IMR-90 (cell line): ENCODE measurements at regions not wholly inside any gene's neighbourhood (a gene's known extent, or its start where the extent isn't known, plus 50 kb on each side); places are given as distances from the start of the nearest gene placed in this dataset.

ENCODE experiments used
- ATAC-seq: fragments of 200-7000 bp; cut with Tn5 transposase; 2 replicates; pipeline ENCODE4 v1.9.1; 2020; ENCODE audit warnings: low read depth, mild to moderate bottlenecking, moderate library complexity
- BruUV-seq: library from RNA; stranded (reverse); fragments of 400-500 nt; replicated peaks from 2 replicates; lab custom pipeline; 2021; lab: Mats Ljungman, UMichigan
- CTCF ChIA-PET: fragments of 300-600 bp; formaldehyde crosslinking; extraction: SDS; loops from one replicate; lab custom pipeline; 2021; ENCODE audit warnings: antibody characterized with exemption; lab: Yijun Ruan, JAX
- POLR2A ChIA-PET: fragments of 300-600 bp; sonication (Branson Sonifier 250); formaldehyde crosslinking; loops from one replicate; lab custom pipeline; 2022; ENCODE audit warnings: antibody characterized with exemption; ENCODE audit not compliant: unreplicated experiment; lab: Charles Lee
- DNase-seq: peaks from one replicate; pipeline ENCODE4 v3.0.0; 2013
- H2AFZ ChIP-seq: replicated peaks from 2 replicates; pipeline ENCODE3; 2013; ENCODE audit warnings: low read length, mild to moderate bottlenecking; ENCODE audit not compliant: poor library complexity
- H2AK5ac ChIP-seq: 2 replicates; pipeline ENCODE4 v1.6.1; 2013; ENCODE audit warnings: low read depth, low read length, inconsistent platforms
- H2AK9ac ChIP-seq: replicated peaks from 2 replicates; pipeline ENCODE3; 2013; ENCODE audit warnings: mild to moderate bottlenecking, low read depth, low read length, moderate library complexity; ENCODE audit not compliant: poor library complexity
- H2BK120ac ChIP-seq: 2 replicates; pipeline ENCODE4 v1.6.1; 2013; ENCODE audit warnings: low read depth, low read length, inconsistent platforms
- H2BK15ac ChIP-seq: 3 replicates; pipeline ENCODE4 v1.6.1; 2013; ENCODE audit warnings: low read depth, low read length, inconsistent platforms
- H2BK20ac ChIP-seq: 2 replicates; pipeline ENCODE4 v1.6.1; 2013; ENCODE audit warnings: low read depth, mild to moderate bottlenecking, inconsistent platforms, low read length, moderate library complexity
- H2BK5ac ChIP-seq: 2 replicates; pipeline ENCODE4 v1.6.1; 2013; ENCODE audit warnings: mild to moderate bottlenecking, low read depth, low read length, inconsistent platforms; ENCODE audit not compliant: poor library complexity, severe bottlenecking
- H3K14ac ChIP-seq: replicated peaks from 2 replicates; pipeline ENCODE4 v1.6.1; 2013; ENCODE audit warnings: low read depth, low read length, inconsistent platforms
- H3K18ac ChIP-seq: 2 replicates; pipeline ENCODE4 v1.6.1; 2013; ENCODE audit warnings: low read depth, low read length, control low read depth
- H3K23ac ChIP-seq: 2 replicates; pipeline ENCODE4 v1.6.1; 2013; ENCODE audit warnings: low read depth, low read length, inconsistent platforms
- H3K27ac ChIP-seq: 2 replicates; pipeline ENCODE4 v1.5.1; 2013; ENCODE audit warnings: mild to moderate bottlenecking, control low read depth, low read length; ENCODE audit not compliant: insufficient read depth
- H3K27me3 ChIP-seq: 2 replicates; pipeline ENCODE4 v1.6.1; 2013; ENCODE audit warnings: low read length; ENCODE audit not compliant: control insufficient read depth, insufficient read depth
- H3K36me3 ChIP-seq: 2 replicates; pipeline ENCODE4 v1.6.1; 2013; ENCODE audit warnings: low read length, mixed read lengths; ENCODE audit not compliant: control insufficient read depth, insufficient read depth
- H3K4ac ChIP-seq: 2 replicates; pipeline ENCODE4 v1.6.1; 2013; ENCODE audit warnings: low read depth, low read length, inconsistent platforms
- H3K4me1 ChIP-seq: 2 replicates; pipeline ENCODE4 v1.6.1; 2013; ENCODE audit warnings: low read length, mixed read lengths; ENCODE audit not compliant: control insufficient read depth, insufficient read depth
- H3K4me2 ChIP-seq: 2 replicates; pipeline ENCODE4 v1.6.1; 2013; ENCODE audit warnings: low read depth, mild to moderate bottlenecking, control low read depth, low read length, moderate library complexity
- H3K4me3 ChIP-seq: 2 replicates; pipeline ENCODE4 v1.5.1; 2013; ENCODE audit warnings: low read depth, mild to moderate bottlenecking, control low read depth, low read length, moderate library complexity; ENCODE audit not compliant: insufficient read depth
- H3K56ac ChIP-seq: 2 replicates; pipeline ENCODE4 v1.6.1; 2013; ENCODE audit warnings: low read length, inconsistent platforms; ENCODE audit not compliant: insufficient read depth; ENCODE audit errors: extremely low read depth
- H3K79me1 ChIP-seq, 2 experiments: 2 replicates each; pipeline ENCODE4 v1.6.1; 2013; ENCODE audit warnings: low read length in 2 of 2, inconsistent platforms in 1 of 2, low read depth in 1 of 2
- H3K9ac ChIP-seq: 2 replicates; pipeline ENCODE4 v1.6.1; 2013; ENCODE audit warnings: low read depth, low read length, control low read depth
- H3K9me1 ChIP-seq: 2 replicates; pipeline ENCODE4 v1.6.1; 2013; ENCODE audit warnings: low read length, inconsistent platforms; ENCODE audit not compliant: insufficient read depth
- H3K9me3 ChIP-seq: 2 replicates; pipeline ENCODE4 v1.6.1; 2013; ENCODE audit warnings: low read length; ENCODE audit not compliant: control insufficient read depth, insufficient read depth
- H4K20me1 ChIP-seq: 2 replicates; pipeline ENCODE4 v1.6.1; 2013; ENCODE audit warnings: low read length, inconsistent platforms; ENCODE audit not compliant: insufficient read depth
- H4K5ac ChIP-seq: 2 replicates; pipeline ENCODE4 v1.6.1; 2013; ENCODE audit warnings: mild to moderate bottlenecking, low read depth, low read length, control low read depth
- H4K8ac ChIP-seq, 2 experiments: 2 replicates each; pipeline ENCODE4 v1.6.1; 2013; ENCODE audit warnings: low read depth in 2 of 2, low read length in 2 of 2, control low read depth in 1 of 2, inconsistent platforms in 1 of 2
- H4K91ac ChIP-seq: 2 replicates; pipeline ENCODE4 v1.6.1; 2013; ENCODE audit warnings: low read depth, low read length, inconsistent platforms; ENCODE audit not compliant: insufficient read depth
- BHLHE40 ChIP-seq: fragments of 150-350 bp; IDR thresholded peaks from 2 replicates; pipeline ENCODE4 v1.6.1; 2016; ENCODE audit warnings: mild to moderate bottlenecking, low read depth, low read length
- CEBPB ChIP-seq: IDR thresholded peaks from 2 replicates; pipeline ENCODE4 v1.6.1; 2012; ENCODE audit warnings: low read depth, low read length, improper control_type of control experiment
- CHD1 ChIP-seq: IDR thresholded peaks from 2 replicates; pipeline ENCODE4 v1.6.1; 2012; ENCODE audit warnings: low read depth, low read length, improper control_type of control experiment
- FOS ChIP-seq: fragments of 150-350 bp; IDR thresholded peaks from 2 replicates; pipeline ENCODE4 v1.6.1; 2016; ENCODE audit warnings: low read depth, low read length
- MAFK ChIP-seq: IDR thresholded peaks from 2 replicates; pipeline ENCODE4 v1.6.1; 2012; ENCODE audit warnings: low read depth, low read length, improper control_type of control experiment
- MAZ ChIP-seq: IDR thresholded peaks from 2 replicates; pipeline ENCODE4 v1.6.1; 2012; ENCODE audit warnings: low read depth, mild to moderate bottlenecking, low read length, improper control_type of control experiment, moderate library complexity, borderline replicate concordance
- MXI1 ChIP-seq: IDR thresholded peaks from 2 replicates; pipeline ENCODE4 v1.6.1; 2012; ENCODE audit warnings: low read depth, mild to moderate bottlenecking, low read length, moderate library complexity, borderline replicate concordance
- NFE2L2 ChIP-seq: fragments of 150-350 bp; IDR thresholded peaks from 2 replicates; pipeline ENCODE4 v1.6.1; 2016; ENCODE audit warnings: low read depth, mild to moderate bottlenecking, low read length
- POLR2A ChIP-seq: IDR thresholded peaks from 2 replicates; pipeline ENCODE4 v1.6.1; 2012; ENCODE audit warnings: mild to moderate bottlenecking, low read depth, low read length
- RAD21 ChIP-seq: IDR thresholded peaks from 2 replicates; pipeline ENCODE4 v1.6.1; 2012; ENCODE audit warnings: low read length, improper control_type of control experiment
- RCOR1 ChIP-seq: IDR thresholded peaks from 2 replicates; pipeline ENCODE4 v1.6.1; 2012; ENCODE audit warnings: mild to moderate bottlenecking, low read length, improper control_type of control experiment; ENCODE audit not compliant: insufficient replicate concordance
- RFX5 ChIP-seq: IDR thresholded peaks from 2 replicates; pipeline ENCODE4 v1.8.0; 2012; ENCODE audit warnings: low read depth, mild to moderate bottlenecking, low read length, moderate library complexity
- SMC3 ChIP-seq: fragments of 150-350 bp; IDR thresholded peaks from 2 replicates; pipeline ENCODE4 v1.6.1; 2016; ENCODE audit warnings: low read depth, mild to moderate bottlenecking, antibody characterized with exemption, low read length, moderate library complexity
- WGBS, 2 experiments: methylation state at CpG; one replicate each; pipeline versions ENCODE4 v1.1.5 to v1.1.7; 2013; ENCODE audit warnings: missing lambda C conversion rate in 2 of 2; ENCODE audit not compliant: insufficient read length in 1 of 2; ENCODE audit errors: extremely low coverage in 2 of 2; 5-methylcytosine and 5-hydroxymethylcytosine counted together
- dilution Hi-C: fragments of 300-500 bp; cut with HindIII; formaldehyde crosslinking; loops from one replicate; pipeline ENCODE4 v1.14.3; 2018; ENCODE audit warnings: low sequenced_read_pairs; ENCODE audit not compliant: unreplicated experiment
- in situ Hi-C: fragments of 300-500 bp; cut with MboI; formaldehyde crosslinking; loops from 3 replicates; pipeline ENCODE4 v1.14.3; 2019; ENCODE audit warnings: low sequenced_read_pairs, inconsistent platforms, mixed read lengths
- intact Hi-C: fragments of 100-400 bp; cut with micrococcal nuclease; formaldehyde crosslinking; loops from 2 replicates; pipeline ENCODE4 v1.10.0; 2022
- TF ChIP-seq, protein P1 (sequence below): fragments of 150-350 bp; IDR thresholded peaks from 2 replicates; pipeline ENCODE4 v1.6.1; 2016; ENCODE audit warnings: low read depth, mild to moderate bottlenecking, low read length, moderate library complexity, borderline replicate concordance
- TF ChIP-seq, protein P2 (sequence below): fragments of 150-350 bp; IDR thresholded peaks from 2 replicates; pipeline ENCODE4 v1.6.1; 2017; ENCODE audit warnings: mild to moderate bottlenecking, antibody characterized with exemption, low read length, low read depth

DNA sequence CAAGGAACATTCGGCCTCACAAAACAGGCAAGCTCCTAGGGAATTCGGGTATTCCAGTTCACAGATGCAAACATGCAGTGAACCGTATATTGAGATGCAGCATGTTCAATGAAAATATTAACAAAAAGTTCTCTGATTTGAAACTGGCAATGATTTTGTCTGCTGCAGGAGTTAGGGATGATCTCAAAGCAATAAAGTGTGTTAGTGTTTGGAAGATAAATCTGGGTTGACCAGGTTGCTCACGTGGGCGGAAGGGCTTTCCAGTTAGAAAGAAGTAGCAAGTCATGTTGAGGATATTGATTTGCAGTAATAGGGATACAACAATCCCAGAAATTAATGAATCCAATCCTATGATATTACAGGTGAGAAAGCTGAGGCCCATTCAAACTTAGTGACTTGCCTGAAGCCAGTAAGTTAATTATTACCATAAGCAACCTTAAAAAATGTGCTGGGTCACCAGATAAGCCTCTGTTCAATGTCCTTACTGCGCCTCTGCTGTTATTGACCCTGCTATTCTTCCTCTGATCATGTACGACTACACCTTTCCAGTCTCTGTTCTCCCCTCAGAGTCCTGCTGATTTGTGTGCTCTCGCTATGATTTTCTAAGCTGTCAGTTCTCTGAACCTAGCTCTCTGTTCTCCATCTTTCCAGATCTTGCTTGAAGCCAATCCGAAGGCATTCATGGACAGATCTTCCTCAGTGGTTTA is 370.8 kb downstream of the DSEL start:
- ATAC-seq (no peak), DNase-seq (no peak)
- H3K79me1 ChIP-seq = no peaks in the 10 kb centered on the region
- POLR2A ChIA-PET = no interaction called here
- dilution Hi-C loops (no loop called here), intact Hi-C loops (no loop called here), in situ Hi-C loops (no loop called here)
- no peak overlapping the region for H2BK120ac ChIP-seq
- H3K23ac ChIP-seq = no peak overlapping the region
- no peaks in the 10 kb centered on the region for H4K20me1 ChIP-seq
- no peak overlapping the region for H2AK9ac ChIP-seq
- H3K9me3 ChIP-seq = no peaks in the 10 kb centered on the region
- no TSS peak for BruUV-seq
- no peak overlapping the region for H3K4me2 ChIP-seq
- no peak overlapping the region for H2BK15ac ChIP-seq
- H3K9me1 ChIP-seq = no peaks in the 10 kb centered on the region
- no peak overlapping the region for H2BK5ac ChIP-seq
- no peak overlapping the region for H3K4me3 ChIP-seq
- no peak overlapping the region for H4K5ac ChIP-seq
- H3K36me3 ChIP-seq = no peaks in the 10 kb centered on the region
- no peak overlapping the region for H3K14ac ChIP-seq
- H3K27ac ChIP-seq = no peak overlapping the region
- H2AK5ac ChIP-seq = no peak overlapping the region
- CTCF ChIA-PET = no interaction called here
- no peak overlapping the region for H4K91ac ChIP-seq
- no peak overlapping the region for H3K56ac ChIP-seq
- H4K8ac ChIP-seq = no peak overlapping the region
- H3K4ac ChIP-seq = no peak overlapping the region
- H2BK20ac ChIP-seq = no peak overlapping the region
- H3K27me3 ChIP-seq = no peaks in the 10 kb centered on the region
- WGBS, 2 experiments = 86% methylated on average over 5 of the region's 9 CpGs; no CpG with 5 or more reads in 1 of the 2 experiments
- H2AFZ ChIP-seq = no peak overlapping the region
- H3K18ac ChIP-seq = no peak overlapping the region
- no peak overlapping the region for H3K9ac ChIP-seq
- TF ChIP-seq NFE2L2 (no peak), FOS (no peak), CHD1 (no peak), RCOR1 (no peak), MAFK (no peak), POLR2A (no peak), SMC3 (no peak), MXI1 (no peak), CEBPB (no peak), RFX5 (no peak), BHLHE40 (no peak), RAD21 (no peak), MAZ (no peak)
- TF ChIP-seq, protein P1, sequence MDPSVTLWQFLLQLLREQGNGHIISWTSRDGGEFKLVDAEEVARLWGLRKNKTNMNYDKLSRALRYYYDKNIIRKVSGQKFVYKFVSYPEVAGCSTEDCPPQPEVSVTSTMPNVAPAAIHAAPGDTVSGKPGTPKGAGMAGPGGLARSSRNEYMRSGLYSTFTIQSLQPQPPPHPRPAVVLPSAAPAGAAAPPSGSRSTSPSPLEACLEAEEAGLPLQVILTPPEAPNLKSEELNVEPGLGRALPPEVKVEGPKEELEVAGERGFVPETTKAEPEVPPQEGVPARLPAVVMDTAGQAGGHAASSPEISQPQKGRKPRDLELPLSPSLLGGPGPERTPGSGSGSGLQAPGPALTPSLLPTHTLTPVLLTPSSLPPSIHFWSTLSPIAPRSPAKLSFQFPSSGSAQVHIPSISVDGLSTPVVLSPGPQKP = no peak
- TF ChIP-seq, protein P2, sequence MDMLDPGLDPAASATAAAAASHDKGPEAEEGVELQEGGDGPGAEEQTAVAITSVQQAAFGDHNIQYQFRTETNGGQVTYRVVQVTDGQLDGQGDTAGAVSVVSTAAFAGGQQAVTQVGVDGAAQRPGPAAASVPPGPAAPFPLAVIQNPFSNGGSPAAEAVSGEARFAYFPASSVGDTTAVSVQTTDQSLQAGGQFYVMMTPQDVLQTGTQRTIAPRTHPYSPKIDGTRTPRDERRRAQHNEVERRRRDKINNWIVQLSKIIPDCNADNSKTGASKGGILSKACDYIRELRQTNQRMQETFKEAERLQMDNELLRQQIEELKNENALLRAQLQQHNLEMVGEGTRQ = no peak
- no peaks in the 10 kb centered on the region for H3K4me1 ChIP-seq
